GM21717 (cell line): ENCODE measurements at regions not wholly inside any gene's neighbourhood (a gene's known extent, or its start where the extent isn't known, plus 50 kb on each side); places are given as distances from the start of the nearest gene placed in this dataset.

Source experiments
- ATAC-seq: cut with Tn5 transposase; IDR thresholded peaks from one replicate; pipeline ENCODE4 v1.9.1; 2021; ENCODE audit warnings: mild to moderate bottlenecking, moderate library complexity; ENCODE audit not compliant: unreplicated experiment

GRCh38 chr1:95370691-95371562 is 136.9 kb downstream of the RWDD3 start:
- ATAC-seq, result no peak

GRCh38 chr1:95371666-95372282 is 137.8 kb downstream of the RWDD3 start:
- ATAC-seq, result no peak

- no peak for ATAC-seq
Observed at GRCh38 chr1:95375174-95375573, 141.2 kb downstream of the RWDD3 start.

GRCh38 chr1:95380909-95381308 is 146.9 kb downstream of the RWDD3 start:
- no peak for ATAC-seq

GRCh38 chr1:95382000-95382786 is 148.2 kb downstream of the RWDD3 start:
- ATAC-seq, result no peak

GRCh38 chr1:95383111-95383510 is 149.1 kb downstream of the RWDD3 start:
- no peak for ATAC-seq

- no peak for ATAC-seq
Observed at GRCh38 chr1:95384567-95384966, 150.6 kb downstream of the RWDD3 start.

GRCh38 chr1:95386371-95386770 is 152.4 kb downstream of the RWDD3 start:
- no peak for ATAC-seq

- ATAC-seq, result no peak
Observed at GRCh38 chr1:95386915-95387314, 152.9 kb downstream of the RWDD3 start.

- ATAC-seq, result no peak
Observed at GRCh38 chr1:95388031-95388430, 154.0 kb downstream of the RWDD3 start.

- no peak for ATAC-seq
Observed at GRCh38 chr1:95393434-95393833, 159.4 kb downstream of the RWDD3 start.

GRCh38 chr1:95396557-95396956 is 162.5 kb downstream of the RWDD3 start:
- ATAC-seq, result no peak

GRCh38 chr1:95402780-95403179 is 168.8 kb downstream of the RWDD3 start:
- no peak for ATAC-seq

GRCh38 chr1:95406279-95406678 is 172.3 kb downstream of the RWDD3 start:
- no peak for ATAC-seq

- no peak for ATAC-seq
Observed at GRCh38 chr1:95407131-95407885, 173.3 kb downstream of the RWDD3 start.

GRCh38 chr1:95407886-95408291 is 173.9 kb downstream of the RWDD3 start:
- ATAC-seq, result no peak

GRCh38 chr1:95408507-95409136 is 174.6 kb downstream of the RWDD3 start:
- ATAC-seq, result no peak

- no peak for ATAC-seq
Observed at GRCh38 chr1:95409276-95409675, 175.3 kb downstream of the RWDD3 start.

- ATAC-seq, result no peak
Observed at GRCh38 chr1:95409901-95410300, 175.9 kb downstream of the RWDD3 start.

- no peak for ATAC-seq
Observed at GRCh38 chr1:95415146-95415545, 181.1 kb downstream of the RWDD3 start.
